Esophagus (tissue), 2 donors: ENCODE measurements at regions not wholly inside any gene's neighbourhood (a gene's known extent, or its start where the extent isn't known, plus 50 kb on each side); places are given as distances from the start of the nearest gene placed in this dataset.

ENCODE experiments used
- H3K27ac ChIP-seq, 2 donors: one replicate each; pipeline ENCODE4 v1.5.1; 2013; ENCODE audit warnings: low read depth in 2 of 2, mild to moderate bottlenecking in 2 of 2, inconsistent platforms in 1 of 2, low read length in 1 of 2, moderate library complexity in 1 of 2
- H3K27me3 ChIP-seq, 2 donors: one replicate each; pipeline ENCODE4 v1.6.1; 2013; ENCODE audit warnings: low read length in 2 of 2, control low read depth in 1 of 2, mild to moderate bottlenecking in 1 of 2; ENCODE audit not compliant: insufficient read depth in 2 of 2, control insufficient read depth in 1 of 2
- H3K36me3 ChIP-seq, 2 donors: one replicate each; pipeline ENCODE4 v1.6.1; 2013; ENCODE audit warnings: low read length in 1 of 2; ENCODE audit not compliant: control insufficient read depth in 2 of 2, insufficient read depth in 2 of 2
- H3K4me1 ChIP-seq, 2 donors: one replicate each; pipeline ENCODE4 v1.6.1; 2013; ENCODE audit warnings: low read length in 1 of 2; ENCODE audit not compliant: control insufficient read depth in 2 of 2, insufficient read depth in 2 of 2
- H3K4me3 ChIP-seq, 2 donors: one replicate each; pipeline ENCODE4 v1.5.1; 2013; ENCODE audit warnings: low read length in 2 of 2, mild to moderate bottlenecking in 2 of 2, low read depth in 1 of 2, moderate library complexity in 1 of 2
- H3K9me3 ChIP-seq, 2 donors: one replicate each; pipeline ENCODE4 v1.6.1; 2013; ENCODE audit warnings: mild to moderate bottlenecking in 2 of 2, low read depth in 1 of 2, low read length in 1 of 2, moderate library complexity in 1 of 2; ENCODE audit not compliant: control insufficient read depth in 2 of 2, insufficient read depth in 1 of 2
- WGBS, 2 donors: extraction: QIAGEN DNeasy Blood & Tissue Kit; methylation state at CpG; one replicate each; pipeline ENCODE4 v1.1.7; 2013; 5-methylcytosine and 5-hydroxymethylcytosine counted together
- donor health status: healthy with polysubstance abuse.
- donor health status: Bipolar disorder and iron deficiency.

DNA sequence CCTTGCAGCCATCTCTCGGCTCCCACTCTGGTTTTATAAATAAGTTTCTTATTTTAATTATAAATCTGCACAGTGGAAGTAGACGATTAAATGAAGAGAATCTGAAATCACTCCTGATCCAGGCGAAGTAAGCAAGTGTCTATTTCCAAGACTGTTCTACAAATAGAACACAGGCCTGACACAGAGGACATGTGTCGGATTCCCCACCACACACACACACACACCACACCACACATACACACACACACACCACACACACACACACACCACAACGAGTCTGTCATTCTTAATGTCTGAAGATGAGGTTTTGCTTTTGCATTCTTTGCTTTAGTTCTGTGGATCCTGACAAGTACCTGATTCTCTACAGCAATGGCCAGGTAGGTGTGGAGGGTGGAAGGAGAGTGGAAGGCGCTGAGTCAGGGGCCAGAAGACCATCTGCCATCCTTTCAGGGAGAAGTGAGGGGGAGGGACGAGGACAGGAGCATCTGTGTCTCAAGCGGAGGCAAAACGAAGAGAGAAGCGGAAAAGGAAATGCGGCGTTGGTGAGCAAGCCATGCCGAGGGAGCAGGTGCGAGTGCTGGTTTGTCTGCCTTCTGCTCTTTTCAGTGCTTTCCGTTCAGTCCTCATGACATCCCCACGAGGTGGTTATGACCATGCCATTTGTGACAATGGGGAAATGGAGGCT, 110.2 kb downstream of the TEX26 start:
- H3K27me3 ChIP-seq = no peaks in the 10 kb centered on the region
- peaks cover 4 to 14% of the 10 kb centered on the region in 2 donors for H3K4me1 ChIP-seq
- no peak overlapping the region for H3K4me3 ChIP-seq
- H3K36me3 ChIP-seq = no peaks in the 10 kb centered on the region
- 88 to 89% methylated on average over 16 of the region's 16 CpGs for WGBS, 2 donors
- no peak overlapping the region for H3K27ac ChIP-seq
- no peaks in the 10 kb centered on the region for H3K9me3 ChIP-seq

DNA sequence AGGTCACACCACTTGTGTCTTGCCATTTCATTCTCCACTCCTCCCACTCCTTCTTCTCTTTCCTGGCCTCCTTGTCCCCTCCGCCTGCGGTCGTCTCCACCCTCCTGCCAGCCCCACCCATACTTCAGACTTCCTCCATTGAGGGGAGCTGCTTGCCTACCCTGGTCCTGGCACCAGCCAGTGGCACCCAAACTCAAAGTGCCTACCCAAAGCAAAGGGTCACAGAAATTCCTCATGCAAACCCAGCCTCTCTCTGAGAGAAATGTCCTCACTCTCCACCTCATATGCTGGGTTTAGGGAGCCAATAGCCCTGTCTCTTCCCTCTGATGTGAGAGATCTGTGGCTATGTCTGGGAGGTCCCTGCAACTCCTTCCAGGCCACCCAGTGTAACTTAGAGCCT, 109.6 kb downstream of the TEX26 start:
- Histone ChIP-seq H3K9me3 (no peaks in the 10 kb centered on the region), H3K27me3 (no peaks in the 10 kb centered on the region), H3K36me3 (no peaks in the 10 kb centered on the region), H3K4me3 (no peak overlapping the region), H3K27ac (no peak overlapping the region), H3K4me1 (peaks cover 4 to 12% of the 10 kb centered on the region in 2 donors)
- 35 to 44% methylated on average over 3 of the region's 3 CpGs for WGBS, 2 donors

GRCh38 chr13:31038834-31039552, 106.5 kb downstream of the TEX26 start:
- Histone ChIP-seq H3K4me3 (no peak overlapping the region), H3K9me3 (no peaks in the 10 kb centered on the region), H3K4me1 (peaks cover 0 to 1% of the 10 kb centered on the region in 2 donors), H3K36me3 (no peaks in the 10 kb centered on the region), H3K27ac (no peak overlapping the region), H3K27me3 (no peaks in the 10 kb centered on the region)
- 59 to 79% methylated on average over 7 of the region's 7 CpGs for WGBS, 2 donors

GRCh38 chr13:31037874-31038500, 105.5 kb downstream of the TEX26 start:
- Histone ChIP-seq H3K9me3 (no peaks in the 10 kb centered on the region), H3K27ac (no peak overlapping the region), H3K4me3 (no peak overlapping the region), H3K4me1 (peaks cover 0 to 4% of the 10 kb centered on the region in 2 donors), H3K36me3 (no peaks in the 10 kb centered on the region), H3K27me3 (no peaks in the 10 kb centered on the region)
- 86 to 93% methylated on average over 15 of the region's 15 CpGs for WGBS, 2 donors

DNA sequence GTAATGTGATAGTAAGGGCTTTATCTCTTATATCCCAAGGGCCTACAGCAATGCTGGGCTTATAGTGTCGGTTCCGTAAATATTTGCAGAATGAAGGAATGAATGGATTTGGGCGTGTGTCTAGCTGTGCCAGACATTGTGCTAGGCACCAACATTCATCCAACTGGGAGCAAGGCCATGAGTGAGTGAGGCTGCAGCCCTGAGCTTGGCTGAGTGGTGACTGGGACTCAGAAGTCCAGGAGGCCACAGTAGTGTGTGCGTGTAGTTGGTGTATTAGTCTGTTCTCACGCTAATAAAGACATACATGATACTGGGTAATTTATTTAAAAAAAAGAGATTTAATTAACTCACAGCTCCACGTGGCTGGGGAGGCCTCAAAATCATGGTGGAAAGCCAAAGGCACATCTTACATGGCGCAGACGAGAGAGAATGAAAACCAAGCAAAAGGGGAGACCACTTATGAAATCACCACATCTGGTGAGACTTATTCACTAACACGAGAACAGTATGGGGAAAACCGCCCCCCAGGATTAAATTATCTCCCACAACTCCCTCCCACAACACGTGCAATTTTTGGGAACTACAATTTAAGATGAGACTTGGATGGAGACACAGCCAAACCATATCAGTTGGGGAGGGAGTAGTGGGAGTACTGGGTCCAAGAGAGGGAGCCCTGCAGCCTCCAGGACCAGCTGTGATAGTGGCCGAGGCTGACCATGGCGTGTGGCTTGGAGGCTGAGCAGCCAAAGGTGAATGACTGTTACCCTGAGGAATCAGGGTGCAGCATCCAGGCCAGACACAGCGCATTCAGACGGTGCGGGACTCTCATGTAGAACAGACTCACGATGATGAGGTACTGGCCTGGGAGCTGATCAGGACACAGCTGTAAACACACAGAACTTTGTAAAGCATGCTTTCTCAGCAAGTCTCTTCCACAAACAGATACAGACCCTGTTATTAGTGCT, 104.6 kb downstream of the TEX26 start:
- H3K27me3 ChIP-seq = no peaks in the 10 kb centered on the region
- H3K27ac ChIP-seq = no peak overlapping the region
- H3K36me3 ChIP-seq = no peaks in the 10 kb centered on the region
- peaks cover 0 to 8% of the 10 kb centered on the region in 2 donors for H3K4me1 ChIP-seq
- 80 to 81% methylated on average over 17 of the region's 17 CpGs for WGBS, 2 donors
- H3K4me3 ChIP-seq = no peak overlapping the region
- no peaks in the 10 kb centered on the region for H3K9me3 ChIP-seq

DNA sequence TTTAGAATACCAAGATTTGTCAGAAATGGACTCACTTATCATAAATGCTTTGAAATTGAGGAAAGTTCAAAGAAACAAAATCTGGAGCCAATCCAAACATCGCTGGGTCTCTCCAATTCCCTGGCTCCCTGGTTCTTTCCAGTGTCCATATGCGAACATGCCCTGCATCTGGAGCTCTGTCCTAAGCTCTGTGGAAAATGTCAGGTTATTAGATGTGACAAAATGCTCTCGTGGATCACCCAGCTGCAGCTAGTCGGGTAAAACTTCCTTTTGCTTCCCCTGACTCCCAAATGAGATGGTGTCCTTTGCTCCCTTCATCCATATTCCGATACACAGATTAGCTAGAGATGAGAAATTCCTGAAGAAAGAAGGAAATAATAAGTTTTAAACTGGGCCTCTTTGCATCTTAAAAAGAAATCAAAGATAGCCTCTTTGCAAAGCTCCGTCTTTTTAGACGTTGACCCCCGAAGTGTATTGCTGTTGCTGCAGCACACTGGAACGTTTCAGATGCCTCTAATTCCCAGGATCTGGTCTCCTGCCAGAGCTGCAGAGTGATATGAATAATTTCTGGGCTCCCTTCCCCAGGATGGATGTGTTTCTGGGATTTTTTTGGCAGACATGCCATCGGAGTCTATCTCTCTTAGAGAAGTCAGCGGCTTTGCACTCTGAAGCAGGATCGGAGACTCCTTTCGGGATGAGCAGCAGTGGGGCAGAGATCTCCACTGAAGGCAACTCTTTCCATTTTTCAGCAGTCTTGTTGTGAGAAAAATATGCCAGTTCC, 102.9 kb downstream of the TEX26 start:
- H3K27me3 ChIP-seq = no peaks in the 10 kb centered on the region
- no peak overlapping the region for H3K4me3 ChIP-seq
- 48 to 64% methylated on average over 13 of the region's 13 CpGs for WGBS, 2 donors
- peaks cover 0 to 8% of the 10 kb centered on the region in 2 donors for H3K4me1 ChIP-seq
- H3K9me3 ChIP-seq = no peaks in the 10 kb centered on the region
- no peak overlapping the region for H3K27ac ChIP-seq
- no peaks in the 10 kb centered on the region for H3K36me3 ChIP-seq

DNA sequence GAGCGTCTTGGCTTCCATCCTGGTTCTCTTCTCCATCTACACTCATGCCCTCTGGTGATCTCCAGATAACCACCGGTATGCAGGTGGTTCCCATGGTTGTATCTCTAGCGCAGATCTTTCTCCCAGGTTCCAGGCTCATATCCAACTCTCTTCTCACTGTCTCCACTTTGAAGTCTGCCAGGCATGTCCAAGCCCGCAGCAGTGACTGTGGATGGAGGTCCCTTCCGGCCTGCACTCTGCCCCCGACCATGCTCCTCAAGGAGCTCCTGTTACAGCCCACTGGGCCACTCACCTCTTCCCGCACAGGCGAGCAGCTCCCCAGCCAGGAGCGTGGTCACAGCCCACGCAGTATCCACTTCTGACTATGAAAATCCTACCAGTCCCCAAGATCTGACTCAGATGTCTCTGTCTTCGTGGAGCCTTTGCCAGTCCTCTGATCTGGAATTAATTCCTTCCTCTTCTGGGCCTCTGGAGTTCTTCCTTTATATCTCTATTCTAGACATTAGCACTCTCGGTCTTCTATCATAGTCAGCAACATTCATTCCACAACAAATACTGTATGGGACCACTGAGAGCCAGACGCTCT, 100.2 kb downstream of the TEX26 start:
- no peaks in the 10 kb centered on the region for H3K9me3 ChIP-seq
- no peaks in the 10 kb centered on the region for H3K27me3 ChIP-seq
- peaks cover 0 to 8% of the 10 kb centered on the region in 2 donors for H3K4me1 ChIP-seq
- no peaks in the 10 kb centered on the region for H3K36me3 ChIP-seq
- 57 to 68% methylated on average over 13 of the region's 13 CpGs for WGBS, 2 donors
- H3K4me3 ChIP-seq = no peak overlapping the region
- no peak overlapping the region for H3K27ac ChIP-seq

GRCh38 chr13:31031482-31031881, 99.0 kb downstream of the TEX26 start:
- Histone ChIP-seq H3K27me3 (no peaks in the 10 kb centered on the region), H3K36me3 (no peaks in the 10 kb centered on the region), H3K4me3 (no peak overlapping the region), H3K27ac (no peak overlapping the region), H3K4me1 (peaks cover 0 to 12% of the 10 kb centered on the region in 2 donors), H3K9me3 (no peaks in the 10 kb centered on the region)
- 84 to 89% methylated on average over 6 of the region's 6 CpGs for WGBS, 2 donors
